ENCODE measurements at regions not wholly inside any gene's neighbourhood (a gene's known extent, or its start where the extent isn't known, plus 50 kb on each side); places are given as distances from the start of the nearest gene placed in this dataset.

GRCh38 chr3:69590111-69590510 lies 149.2 kb upstream of the MITF start:
- TF ChIP-seq GATA2 (IDR thresholded peaks at IDR 0.05; ENCODE audit: low read depth, low read length) = no peak
- no peak for TF ChIP-seq GATA3 (IDR thresholded peaks at IDR 0.05; ENCODE audit: low read depth, low read length)

Measured in SH-SY5Y (cell line).